GM20000 (cell line): ENCODE measurements at regions not wholly inside any gene's neighbourhood (a gene's known extent, or its start where the extent isn't known, plus 50 kb on each side); places are given as distances from the start of the nearest gene placed in this dataset.
"Not testable (repeated sequence)": the region's sequence is repeated elsewhere in the genome, so short reads cannot be mapped to it uniquely, and the experiment has no call there.

Source experiments
- DNase-seq: peaks from one replicate; pipeline ENCODE4 v3.0.0; 2012; ENCODE audit warnings: low spot score
- TF ChIP-seq, protein P1 (sequence below): IDR thresholded peaks from 2 replicates; pipeline ENCODE4 v1.5.1; 2012; ENCODE audit warnings: mild to moderate bottlenecking, control low read depth; ENCODE audit errors: extremely low read depth, missing control alignments

DNA sequence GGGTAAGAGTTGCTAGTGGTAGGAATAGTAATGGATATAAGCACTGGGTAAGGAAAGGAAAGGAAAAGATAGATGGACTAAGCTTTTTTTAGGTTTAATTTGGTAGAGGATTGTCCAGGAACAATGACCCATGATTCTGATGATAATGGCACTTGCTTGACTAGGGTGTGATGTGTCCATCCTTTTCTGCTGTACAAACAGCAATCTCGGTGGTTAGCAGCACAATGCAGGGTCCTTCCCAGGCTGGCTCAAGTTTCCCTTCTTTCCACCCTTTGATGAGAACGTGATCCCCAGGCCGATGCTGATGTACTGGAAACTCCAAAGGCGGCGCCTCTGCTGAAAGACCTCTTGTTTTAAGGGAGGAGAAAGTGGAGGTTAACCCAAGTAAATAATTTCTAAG is 105.3 kb downstream of the TMEM167A start:
- DNase-seq = no peak
- TF ChIP-seq, protein P1, sequence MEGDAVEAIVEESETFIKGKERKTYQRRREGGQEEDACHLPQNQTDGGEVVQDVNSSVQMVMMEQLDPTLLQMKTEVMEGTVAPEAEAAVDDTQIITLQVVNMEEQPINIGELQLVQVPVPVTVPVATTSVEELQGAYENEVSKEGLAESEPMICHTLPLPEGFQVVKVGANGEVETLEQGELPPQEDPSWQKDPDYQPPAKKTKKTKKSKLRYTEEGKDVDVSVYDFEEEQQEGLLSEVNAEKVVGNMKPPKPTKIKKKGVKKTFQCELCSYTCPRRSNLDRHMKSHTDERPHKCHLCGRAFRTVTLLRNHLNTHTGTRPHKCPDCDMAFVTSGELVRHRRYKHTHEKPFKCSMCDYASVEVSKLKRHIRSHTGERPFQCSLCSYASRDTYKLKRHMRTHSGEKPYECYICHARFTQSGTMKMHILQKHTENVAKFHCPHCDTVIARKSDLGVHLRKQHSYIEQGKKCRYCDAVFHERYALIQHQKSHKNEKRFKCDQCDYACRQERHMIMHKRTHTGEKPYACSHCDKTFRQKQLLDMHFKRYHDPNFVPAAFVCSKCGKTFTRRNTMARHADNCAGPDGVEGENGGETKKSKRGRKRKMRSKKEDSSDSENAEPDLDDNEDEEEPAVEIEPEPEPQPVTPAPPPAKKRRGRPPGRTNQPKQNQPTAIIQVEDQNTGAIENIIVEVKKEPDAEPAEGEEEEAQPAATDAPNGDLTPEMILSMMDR = no peak

DNA sequence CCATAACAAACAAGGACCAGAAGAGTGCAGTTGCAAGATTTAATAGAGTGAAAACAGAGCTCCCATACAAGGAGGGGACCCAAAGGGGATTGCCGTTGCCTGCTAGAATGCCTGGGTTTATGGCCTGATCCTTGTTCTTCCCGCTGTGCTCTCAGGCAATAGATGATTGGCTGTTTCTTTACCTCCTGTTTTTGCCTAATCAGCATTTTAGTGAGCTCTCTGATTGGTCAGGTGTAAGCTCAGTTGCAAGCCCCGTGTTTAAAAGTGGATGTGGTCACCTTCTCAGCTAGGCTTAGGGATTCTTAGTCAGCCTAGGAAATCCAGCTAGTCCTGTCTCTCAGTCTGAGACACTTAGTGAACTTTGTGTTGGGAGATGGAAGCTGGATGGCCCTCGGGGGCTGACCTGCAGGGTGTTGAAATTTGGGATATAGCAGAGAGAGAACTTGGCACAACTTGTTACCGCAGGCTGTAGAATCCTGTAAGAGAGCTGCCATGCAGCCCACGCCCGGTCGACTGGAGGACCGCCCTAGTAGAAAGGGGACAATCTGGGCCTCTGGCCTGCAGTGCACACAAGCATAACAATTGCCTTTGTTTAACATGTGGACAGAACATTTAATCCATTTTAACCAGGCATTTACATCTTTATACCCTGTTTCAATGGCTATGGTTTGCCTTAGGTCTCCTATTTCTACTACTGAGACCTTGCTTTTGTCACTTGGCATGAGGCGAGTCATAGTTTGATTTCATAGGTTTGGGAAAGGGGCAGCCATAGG is 106.0 kb downstream of the TMEM167A start:
- DNase-seq = not testable (repeated sequence)

DNA sequence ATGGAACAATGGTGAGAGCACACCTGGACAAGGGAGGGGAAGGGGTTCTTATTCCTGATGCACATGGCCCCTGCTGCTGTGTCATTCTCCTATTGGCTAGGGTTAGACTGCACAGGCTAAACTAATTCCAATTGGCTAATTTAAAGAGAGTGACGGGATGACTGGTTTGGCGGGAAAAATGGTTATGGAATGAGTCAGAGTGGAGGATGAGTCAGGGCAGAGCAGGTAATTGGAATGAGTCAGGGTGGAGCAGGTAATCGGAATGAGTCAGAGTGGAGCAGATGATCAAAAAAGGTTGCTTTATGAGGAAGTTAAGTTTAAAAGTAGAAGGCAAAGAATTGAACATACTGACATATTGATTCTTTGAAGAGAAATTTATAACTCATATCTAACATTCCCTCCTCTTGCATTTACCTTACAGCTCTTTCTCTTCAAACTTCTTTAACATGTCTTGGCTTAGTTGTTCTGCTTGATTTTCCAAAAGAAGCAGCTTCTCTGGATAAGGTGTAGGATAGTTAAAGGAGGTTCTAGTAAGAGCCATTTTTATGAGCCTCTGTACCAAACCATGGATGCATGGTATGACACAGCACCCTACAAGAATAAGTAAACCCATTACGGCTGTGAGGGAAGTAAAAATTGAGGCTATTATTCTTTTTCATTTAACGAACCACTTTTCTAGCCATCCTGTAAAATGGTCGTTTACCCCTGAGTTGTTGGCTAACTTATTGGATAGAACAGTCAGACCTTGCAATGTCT is 107.8 kb downstream of the TMEM167A start:
- DNase-seq = not testable (repeated sequence)

DNA sequence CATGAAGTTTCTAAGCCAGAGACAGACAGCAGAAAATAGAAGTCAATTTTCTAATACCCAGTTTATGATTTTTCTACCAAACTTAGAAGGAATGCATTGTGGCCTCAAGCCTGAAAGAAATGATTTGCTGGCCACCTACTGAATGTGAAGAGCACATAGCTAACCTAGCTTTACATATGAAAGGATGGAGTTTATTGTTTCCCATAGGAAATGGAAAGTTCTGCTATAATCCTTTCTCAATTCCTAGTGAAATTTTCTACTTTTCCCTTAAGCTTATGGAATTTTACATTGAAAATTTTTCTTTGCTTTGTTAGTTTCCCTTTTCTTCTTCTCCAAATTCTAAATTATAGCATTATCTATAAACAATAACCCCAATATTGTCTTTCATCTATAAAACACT is 110.1 kb downstream of the TMEM167A start:
- no peak for DNase-seq
- TF ChIP-seq, protein P1 = no peak

DNA sequence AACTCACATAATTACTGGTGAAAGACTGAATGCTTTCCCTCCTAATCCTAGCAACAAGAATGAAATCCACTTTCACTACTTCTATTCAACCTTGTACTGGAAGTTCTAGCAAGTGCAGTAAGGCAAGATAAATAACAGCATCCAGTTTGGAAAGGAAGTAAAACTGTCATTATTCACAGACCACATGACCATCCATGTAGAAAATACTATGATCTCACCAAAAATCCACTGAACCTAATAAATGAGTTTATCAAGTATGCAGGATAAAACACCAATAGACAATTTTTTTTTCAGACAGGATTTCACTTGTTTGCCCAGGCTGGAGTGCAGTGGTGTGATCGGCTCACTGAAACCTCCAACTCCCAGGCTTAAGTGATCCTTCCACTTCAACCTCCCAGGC is 117.7 kb downstream of the TMEM167A start:
- TF ChIP-seq, protein P1 = no peak
- DNase-seq = no peak

DNA sequence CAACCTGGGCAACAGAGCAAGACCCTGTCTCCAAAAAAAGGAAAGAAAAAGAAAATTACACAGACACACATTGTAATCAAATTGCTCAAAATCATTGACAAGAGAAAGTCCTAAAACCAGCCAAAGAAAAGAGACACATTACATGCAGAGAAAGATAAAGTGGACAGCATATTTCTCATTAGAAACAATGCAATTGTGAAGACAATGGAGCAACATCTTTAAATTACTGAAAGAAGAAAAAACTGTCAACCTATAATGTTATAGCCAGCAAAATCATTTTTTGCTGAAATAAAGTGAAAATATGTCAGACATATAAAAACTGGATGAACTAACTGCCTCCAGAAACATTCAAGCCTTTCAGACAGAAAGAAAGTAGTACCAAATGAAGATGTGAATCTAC is 120.6 kb downstream of the TMEM167A start:
- no peak for DNase-seq
- TF ChIP-seq, protein P1 = no peak

DNA sequence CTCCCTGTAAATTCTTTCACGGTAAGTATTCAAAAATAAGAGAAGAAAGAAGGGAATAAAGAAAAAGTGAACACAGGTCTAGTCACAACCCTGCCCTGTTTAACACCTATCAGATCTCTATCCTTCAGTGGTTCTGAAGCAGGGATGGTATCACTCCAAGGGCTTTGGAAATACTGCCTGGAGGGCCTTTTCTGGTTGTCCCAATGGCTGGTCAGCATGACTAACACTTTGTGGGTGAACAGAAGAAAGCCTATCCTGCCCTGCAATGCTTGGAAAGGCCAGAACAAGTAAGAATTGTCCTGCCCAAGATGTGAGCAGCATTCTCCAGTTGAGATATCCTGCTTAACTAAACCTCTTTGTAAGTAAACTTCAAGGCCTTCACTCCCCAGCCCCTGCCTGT is 124.9 kb downstream of the TMEM167A start:
- no peak for DNase-seq
- TF ChIP-seq, protein P1 = no peak

DNA sequence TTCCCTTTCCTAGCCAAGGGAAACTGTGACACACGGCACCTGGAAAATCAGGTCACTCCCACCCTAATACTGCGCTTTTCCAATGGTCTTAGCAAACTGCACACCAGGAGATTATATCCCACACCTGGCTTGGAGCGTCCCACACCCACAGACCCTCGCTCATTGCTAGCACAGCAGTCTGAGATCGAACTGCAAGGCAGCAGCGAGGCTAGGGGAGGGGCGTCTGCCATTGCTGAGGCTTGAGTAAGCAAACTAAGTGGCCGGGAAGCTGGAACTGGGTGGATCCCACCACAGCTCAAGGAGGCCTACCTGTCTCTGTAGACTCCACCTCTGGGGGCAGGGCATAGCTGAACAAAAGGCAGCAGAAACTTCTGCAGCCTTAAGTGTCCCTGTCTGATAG is 132.9 kb downstream of the TMEM167A start:
- not testable (repeated sequence) for DNase-seq
